ENCODE measurements at regions not wholly inside any gene's neighbourhood (a gene's known extent, or its start where the extent isn't known, plus 50 kb on each side); places are given as distances from the start of the nearest gene placed in this dataset.

Small RNA genes lying in the stretch of these regions (small RNA-seq; reads per million reads assigned to genes)
- 0 to 0.06 reads per million in 2 experiments for gene RNA5SP142

All from NCI-H460 (cell line).